Nephron progenitor cell (in vitro differentiated cells): ENCODE measurements at regions not wholly inside any gene's neighbourhood (a gene's known extent, or its start where the extent isn't known, plus 50 kb on each side); places are given as distances from the start of the nearest gene placed in this dataset.

Experiments used
- DNase-seq: peaks from one replicate; pipeline ENCODE4 v3.0.0; 2021
- H3K27ac Mint-ChIP-seq: 2 replicates; pipeline ENCODE4 v1.8.0; 2021; ENCODE audit warnings: mild to moderate bottlenecking, moderate library complexity, mixed read lengths
- H3K27me3 Mint-ChIP-seq: 2 replicates; pipeline ENCODE4 v1.8.0; 2021; ENCODE audit warnings: mild to moderate bottlenecking, low read depth, mixed read lengths; ENCODE audit not compliant: poor library complexity
- H3K36me3 Mint-ChIP-seq: 2 replicates; pipeline ENCODE4 v1.8.0; 2021; ENCODE audit warnings: low read depth, mixed read lengths
- H3K4me1 Mint-ChIP-seq: 2 replicates; pipeline ENCODE4 v1.8.0; 2021; ENCODE audit warnings: mixed read lengths
- H3K4me3 Mint-ChIP-seq: 2 replicates; pipeline ENCODE4 v1.8.0; 2021; ENCODE audit warnings: mild to moderate bottlenecking, moderate library complexity, mixed read lengths
- H3K9me3 Mint-ChIP-seq: 2 replicates; pipeline ENCODE4 v1.8.0; 2021; ENCODE audit warnings: mild to moderate bottlenecking, moderate library complexity, mixed read lengths
- TF ChIP-seq, protein P1 (sequence below): fragments of 200-600 bp; sonication (generic); IDR thresholded peaks from 2 replicates; pipeline ENCODE4 v1.5.0; 2021; ENCODE audit warnings: antibody characterized with exemption

DNA sequence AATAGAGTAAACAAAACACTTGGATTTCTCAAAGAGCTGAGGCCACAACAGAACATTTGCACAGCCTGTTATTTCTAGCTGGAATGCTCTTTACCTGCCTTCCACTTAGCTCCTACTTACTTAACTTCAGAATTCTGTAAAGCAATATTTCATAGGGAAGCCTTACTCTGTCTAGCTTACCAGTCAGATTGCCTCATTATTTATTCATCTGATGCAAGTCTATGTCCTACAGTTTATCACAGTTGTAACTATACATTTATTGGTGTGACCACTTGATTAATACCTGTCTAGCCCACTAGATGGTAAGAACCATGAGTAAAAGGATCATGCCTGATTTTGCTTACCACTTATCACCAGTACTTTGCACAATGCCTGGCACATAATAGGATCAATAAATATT is 56.1 kb upstream of the ME3 start:
- no peak overlapping the region for H3K4me3 Mint-ChIP-seq
- peaks cover 6% of the 10 kb centered on the region for H3K36me3 Mint-ChIP-seq
- peaks cover 2% of the 10 kb centered on the region for H3K27me3 Mint-ChIP-seq
- peaks cover 26% of the 10 kb centered on the region for H3K9me3 Mint-ChIP-seq
- DNase-seq = no peak
- H3K4me1 Mint-ChIP-seq = no peaks in the 10 kb centered on the region
- H3K27ac Mint-ChIP-seq = no peak overlapping the region
- TF ChIP-seq, protein P1, sequence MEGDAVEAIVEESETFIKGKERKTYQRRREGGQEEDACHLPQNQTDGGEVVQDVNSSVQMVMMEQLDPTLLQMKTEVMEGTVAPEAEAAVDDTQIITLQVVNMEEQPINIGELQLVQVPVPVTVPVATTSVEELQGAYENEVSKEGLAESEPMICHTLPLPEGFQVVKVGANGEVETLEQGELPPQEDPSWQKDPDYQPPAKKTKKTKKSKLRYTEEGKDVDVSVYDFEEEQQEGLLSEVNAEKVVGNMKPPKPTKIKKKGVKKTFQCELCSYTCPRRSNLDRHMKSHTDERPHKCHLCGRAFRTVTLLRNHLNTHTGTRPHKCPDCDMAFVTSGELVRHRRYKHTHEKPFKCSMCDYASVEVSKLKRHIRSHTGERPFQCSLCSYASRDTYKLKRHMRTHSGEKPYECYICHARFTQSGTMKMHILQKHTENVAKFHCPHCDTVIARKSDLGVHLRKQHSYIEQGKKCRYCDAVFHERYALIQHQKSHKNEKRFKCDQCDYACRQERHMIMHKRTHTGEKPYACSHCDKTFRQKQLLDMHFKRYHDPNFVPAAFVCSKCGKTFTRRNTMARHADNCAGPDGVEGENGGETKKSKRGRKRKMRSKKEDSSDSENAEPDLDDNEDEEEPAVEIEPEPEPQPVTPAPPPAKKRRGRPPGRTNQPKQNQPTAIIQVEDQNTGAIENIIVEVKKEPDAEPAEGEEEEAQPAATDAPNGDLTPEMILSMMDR = no peak

DNA sequence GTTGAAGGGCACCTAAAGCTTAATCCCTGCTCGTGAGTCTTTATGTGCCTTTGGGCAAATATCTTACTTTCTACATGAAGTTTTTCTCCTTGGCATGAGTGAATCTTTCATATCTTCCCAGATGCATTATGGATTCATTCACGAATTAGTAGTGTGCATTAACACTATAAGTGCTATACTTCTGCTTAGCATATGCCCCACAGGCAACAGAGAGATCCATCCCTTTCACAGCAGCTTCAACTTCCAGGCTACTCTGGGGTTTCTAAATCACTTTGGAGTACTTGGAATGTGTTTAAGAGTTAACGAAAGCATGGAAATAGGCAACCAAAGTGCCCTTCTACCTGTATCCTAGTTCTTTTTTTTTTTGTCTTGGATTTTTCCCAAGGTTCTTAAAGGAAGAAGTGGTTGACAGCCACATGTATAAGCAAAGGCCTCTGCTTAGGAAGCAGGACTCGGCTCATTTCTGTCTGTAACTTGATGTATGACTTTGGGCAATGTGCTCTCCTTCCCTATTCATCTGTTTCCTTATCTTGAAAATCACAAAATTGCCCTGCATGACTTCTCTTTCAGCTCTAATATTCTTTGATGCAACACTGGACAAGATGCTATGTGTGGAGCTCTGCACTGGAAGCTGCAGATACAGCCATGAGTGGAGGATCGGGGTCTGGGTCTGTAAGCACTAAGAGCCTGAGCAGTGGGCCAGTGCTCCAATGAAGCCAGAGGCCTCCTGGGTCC is 54.5 kb upstream of the ME3 start:
- H3K4me3 Mint-ChIP-seq = no peak overlapping the region
- no peaks in the 10 kb centered on the region for H3K27me3 Mint-ChIP-seq
- no peaks in the 10 kb centered on the region for H3K4me1 Mint-ChIP-seq
- H3K9me3 Mint-ChIP-seq = peaks cover 37% of the 10 kb centered on the region
- peaks cover 13% of the 10 kb centered on the region for H3K36me3 Mint-ChIP-seq
- DNase-seq = no peak
- H3K27ac Mint-ChIP-seq = no peak overlapping the region
- TF ChIP-seq, protein P1 = no peak

DNA sequence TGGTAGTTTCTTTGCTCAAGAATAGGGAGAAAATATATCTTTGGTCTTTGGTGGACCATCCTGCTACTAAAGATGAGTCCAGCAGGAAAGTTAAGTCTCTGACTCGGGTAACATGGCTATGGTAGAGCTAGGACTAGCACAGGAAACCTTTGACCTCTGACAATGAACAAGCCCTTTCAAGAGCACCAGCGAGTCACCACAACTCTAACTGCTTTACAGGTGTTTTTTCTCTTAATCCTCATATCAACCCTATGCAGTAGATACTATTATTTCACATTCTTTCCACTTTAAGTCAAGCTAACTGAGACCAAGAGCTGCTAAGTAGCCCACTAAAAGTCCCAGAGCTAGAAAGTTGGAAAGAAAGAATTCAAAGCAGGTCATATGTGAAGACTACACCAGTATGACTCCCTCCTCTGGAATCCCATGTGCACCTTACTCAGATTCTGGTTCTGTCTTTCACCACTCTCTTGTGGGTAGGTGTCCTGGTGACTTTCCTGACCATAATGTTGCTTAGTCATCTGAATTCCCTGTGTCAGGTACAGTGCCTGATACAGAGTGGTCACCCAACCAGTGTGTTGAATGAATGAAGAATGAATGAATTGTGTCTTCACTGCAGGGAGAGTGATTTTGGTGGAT is 53.8 kb upstream of the ME3 start:
- Mint-ChIP-seq H3K27me3 (no peaks in the 10 kb centered on the region), H3K27ac (no peak overlapping the region), H3K9me3 (peaks cover 42% of the 10 kb centered on the region), H3K36me3 (peaks cover 19% of the 10 kb centered on the region), H3K4me3 (no peak overlapping the region), H3K4me1 (no peaks in the 10 kb centered on the region)
- DNase-seq = no peak
- TF ChIP-seq, protein P1 = no peak

DNA sequence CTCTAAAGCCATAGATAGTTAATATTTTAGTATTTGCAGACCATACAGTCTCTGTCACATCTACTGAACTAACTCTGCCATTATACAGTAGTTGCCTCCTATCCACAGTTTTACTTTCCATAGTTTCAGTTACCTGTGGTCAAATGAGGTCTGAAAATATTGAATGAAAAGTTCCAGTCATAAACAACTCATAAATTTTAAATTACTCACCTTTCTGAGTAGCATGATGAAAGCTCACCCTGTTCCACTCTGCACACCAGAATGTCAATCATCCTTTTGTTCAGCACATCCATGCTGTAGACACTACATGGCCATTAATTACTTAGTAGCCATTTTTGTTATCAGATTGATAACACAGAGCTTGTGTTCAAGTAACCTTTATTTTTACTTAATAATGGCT is 51.7 kb upstream of the ME3 start:
- Mint-ChIP-seq H3K4me3 (no peak overlapping the region), H3K27ac (no peak overlapping the region), H3K9me3 (peaks cover 32% of the 10 kb centered on the region), H3K27me3 (no peaks in the 10 kb centered on the region), H3K4me1 (no peaks in the 10 kb centered on the region), H3K36me3 (peaks cover 13% of the 10 kb centered on the region)
- TF ChIP-seq, protein P1 = no peak
- no peak for DNase-seq

DNA sequence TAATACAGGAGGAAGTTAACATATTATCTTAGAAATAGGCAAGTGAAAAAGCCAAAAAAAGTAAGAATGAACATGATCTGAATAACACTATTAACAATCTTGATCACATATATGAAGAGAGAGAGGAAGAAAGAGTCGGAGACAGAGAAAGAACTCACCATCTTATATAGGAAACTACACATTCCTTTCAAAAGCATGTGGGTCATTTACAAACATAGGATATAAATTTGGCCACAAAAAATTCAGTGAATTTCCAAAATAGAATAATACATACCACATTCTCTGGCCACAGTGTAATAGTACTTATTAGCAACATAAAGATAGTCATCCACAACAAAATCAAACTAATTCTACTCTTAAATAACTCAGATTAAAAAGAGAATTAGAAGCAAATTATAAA is 50.9 kb upstream of the ME3 start:
- Mint-ChIP-seq H3K4me3 (no peak overlapping the region), H3K4me1 (no peaks in the 10 kb centered on the region), H3K27ac (no peak overlapping the region), H3K9me3 (peaks cover 35% of the 10 kb centered on the region), H3K27me3 (peaks cover 3% of the 10 kb centered on the region), H3K36me3 (peaks cover 13% of the 10 kb centered on the region)
- DNase-seq = no peak
- TF ChIP-seq, protein P1 = no peak

DNA sequence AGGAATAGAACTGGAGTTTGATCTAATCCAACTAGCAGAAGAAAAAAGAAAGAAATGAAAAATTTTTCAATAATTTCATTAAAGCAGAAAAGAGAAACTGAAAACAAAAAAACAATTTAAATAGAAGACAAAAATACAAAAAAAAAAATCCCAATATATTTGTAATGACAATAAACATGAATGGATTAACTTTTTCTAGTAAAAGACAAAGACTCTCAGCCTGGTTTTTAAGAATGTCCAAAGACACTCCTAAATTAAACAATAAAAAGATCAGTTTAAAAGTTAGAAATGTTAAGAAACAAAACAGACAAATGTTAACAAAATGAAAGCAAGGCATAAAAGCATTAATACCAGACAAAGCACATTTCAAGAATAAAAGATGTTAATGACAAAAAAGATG is 50.3 kb upstream of the ME3 start:
- no peak overlapping the region for H3K27ac Mint-ChIP-seq
- no peak overlapping the region for H3K4me3 Mint-ChIP-seq
- H3K4me1 Mint-ChIP-seq = peaks cover 4% of the 10 kb centered on the region
- peaks cover 3% of the 10 kb centered on the region for H3K27me3 Mint-ChIP-seq
- H3K36me3 Mint-ChIP-seq = peaks cover 13% of the 10 kb centered on the region
- TF ChIP-seq, protein P1 = no peak
- DNase-seq = no peak
- H3K9me3 Mint-ChIP-seq = peaks cover 35% of the 10 kb centered on the region
